Body of pancreas (tissue), 4 donors: ENCODE measurements at regions not wholly inside any gene's neighbourhood (a gene's known extent, or its start where the extent isn't known, plus 50 kb on each side); places are given as distances from the start of the nearest gene placed in this dataset.
"Not testable (repeated sequence)": the region's sequence is repeated elsewhere in the genome, so short reads cannot be mapped to it uniquely, and the experiment has no call there.

ENCODE experiments used
- ATAC-seq: fragments of 150-250 bp; one replicate; pipeline ENCODE4 v1.9.1; 2016
- DNase-seq, 4 donors: peaks; one replicate each; pipeline ENCODE4 v3.0.0-alpha.2; 2019
- H3K27ac ChIP-seq, 4 donors: fragments of 200-600 bp; sonication (generic); 1 replicate in 3 of 4; 2 replicates in 1 of 4; pipeline versions ENCODE4 v1.5.1 to v1.6.1; 2016 to 2019; ENCODE audit warnings: mild to moderate bottlenecking in 1 of 4, mixed read lengths in 1 of 4, moderate library complexity in 1 of 4
- H3K27me3 ChIP-seq, 2 donors: fragments of 200-600 bp; sonication (generic); one replicate each; pipeline ENCODE4 v1.6.0; 2016; ENCODE audit warnings: mild to moderate bottlenecking in 1 of 2
- H3K36me3 ChIP-seq, 2 donors: fragments of 200-600 bp; sonication (generic); replicated peaks in 1 of 2; 2 replicates each; pipeline ENCODE4 v1.5.1; 2016; ENCODE audit warnings: low read depth in 2 of 2; ENCODE audit not compliant: insufficient read depth in 1 of 2
- H3K4me1 ChIP-seq: fragments of 200-600 bp; sonication (generic); one replicate; pipeline ENCODE4 v1.6.0; 2016
- H3K4me3 ChIP-seq, 2 donors: fragments of 200-600 bp; sonication (generic); 1 replicate in 1 of 2; 2 replicates in 1 of 2; pipeline ENCODE4 v1.5.1; 2016 to 2019
- H3K9me3 ChIP-seq, 3 donors: fragments of 200-600 bp; sonication (generic); 1 replicate in 2 of 3; 2 replicates in 1 of 3; pipeline ENCODE4 v1.5.1; 2016
- WGBS, 2 donors: methylation state at CpG; one replicate each; pipeline ENCODE4 v1.1.5; 2017; 5-methylcytosine and 5-hydroxymethylcytosine counted together
- intact Hi-C: fragments of 100-400 bp; cut with DNase I; formaldehyde crosslinking; loops from one replicate; pipeline ENCODE4 v1.15.1; 2023

DNA sequence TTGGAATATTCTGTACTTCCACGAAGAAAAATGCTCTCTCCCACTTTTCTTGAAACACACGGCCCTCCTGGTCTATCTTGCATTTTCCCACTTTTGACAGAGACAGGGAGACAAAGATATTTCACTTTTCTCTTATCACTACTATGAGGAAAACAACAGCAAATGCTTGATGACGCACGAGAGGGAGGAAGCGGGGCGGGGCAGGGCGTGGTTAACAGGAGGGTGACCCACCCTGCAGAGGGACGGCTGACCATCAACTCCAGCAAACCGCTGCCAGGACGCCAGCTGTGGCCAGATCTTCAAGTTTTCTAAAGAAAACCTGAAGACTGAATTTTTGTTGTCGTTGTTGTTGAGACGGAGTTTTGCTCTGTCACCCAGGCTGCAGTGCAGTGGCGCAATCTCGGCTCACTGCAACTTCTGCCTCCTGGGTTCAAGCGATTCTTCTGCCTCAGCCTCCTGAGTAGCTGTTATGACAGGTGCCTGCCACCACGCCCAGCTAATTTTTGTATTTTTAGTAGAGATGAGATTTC is 63.8 kb downstream of the NSUN5 start:
- not testable (repeated sequence) for ATAC-seq

GRCh38 chr7:73234994-73235717 is 73.5 kb downstream of the NSUN5 start:
- H3K9me3 ChIP-seq, H3K27ac ChIP-seq, H3K4me1 ChIP-seq, H3K27me3 ChIP-seq, H3K36me3 ChIP-seq, intact Hi-C loops, H3K4me3 ChIP-seq: not testable (repeated sequence)
- ATAC-seq (peak; percentile 97), DNase-seq (peak; percentile 95 to 98 (median 96))
- WGBS, 2 donors, result no CpG with 5 or more reads among the region's 72 CpGs

More for the DNA sequence above, 63.8 kb downstream of the NSUN5 start:
- H3K36me3 ChIP-seq, H3K4me1 ChIP-seq, H3K9me3 ChIP-seq, intact Hi-C loops, H3K4me3 ChIP-seq, DNase-seq, H3K27ac ChIP-seq, H3K27me3 ChIP-seq: not testable (repeated sequence)
- WGBS, 2 donors, result 65 to 74% methylated on average over 2 to 15 of the region's 16 CpGs

DNA sequence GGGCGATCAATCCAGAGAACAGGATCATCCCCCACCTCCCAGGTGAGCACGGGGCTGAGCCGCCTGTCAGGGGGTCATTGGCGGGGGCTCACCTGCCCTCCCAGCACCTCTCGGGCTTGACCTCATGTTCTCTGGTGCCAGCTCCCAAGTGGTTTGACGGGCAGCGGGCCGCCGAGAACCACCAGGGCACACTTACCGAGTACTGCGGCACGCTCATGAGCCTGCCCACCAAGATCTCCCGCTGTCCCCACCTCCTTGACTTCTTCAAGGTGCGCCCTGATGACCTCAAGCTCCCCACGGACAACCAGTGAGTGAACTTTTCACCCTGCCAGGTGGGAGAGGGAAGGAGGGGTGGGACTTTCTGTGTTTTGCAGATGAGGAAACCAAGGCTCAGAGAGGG is 82.9 kb downstream of the NSUN5 start:
- H3K36me3 ChIP-seq, H3K4me1 ChIP-seq, H3K27ac ChIP-seq, ATAC-seq, H3K9me3 ChIP-seq, H3K27me3 ChIP-seq, intact Hi-C loops, H3K4me3 ChIP-seq, DNase-seq: not testable (repeated sequence)
- WGBS, 2 donors, result 75% methylated on average over 13 of the region's 15 CpGs; no CpG with 5 or more reads in 1 of the 2 donors

- H3K4me1 ChIP-seq, H3K27ac ChIP-seq, H3K27me3 ChIP-seq, DNase-seq, H3K4me3 ChIP-seq, H3K9me3 ChIP-seq, ATAC-seq, intact Hi-C loops, H3K36me3 ChIP-seq: not testable (repeated sequence)
- no CpG with 5 or more reads among the region's 6 CpGs for WGBS, 2 donors
Measured at GRCh38 chr7:73221724-73222123, 86.9 kb downstream of the NSUN5 start.

- H3K27me3 ChIP-seq, DNase-seq, H3K36me3 ChIP-seq, H3K4me1 ChIP-seq, intact Hi-C loops, ATAC-seq, H3K9me3 ChIP-seq, H3K4me3 ChIP-seq, H3K27ac ChIP-seq: not testable (repeated sequence)
- WGBS, 2 donors, result no CpG with 5 or more reads among the region's 6 CpGs
Measured at GRCh38 chr7:73220766-73221370, 87.8 kb downstream of the NSUN5 start.

- H3K4me1 ChIP-seq, H3K4me3 ChIP-seq, DNase-seq, H3K27ac ChIP-seq, ATAC-seq, H3K9me3 ChIP-seq, H3K36me3 ChIP-seq, H3K27me3 ChIP-seq, intact Hi-C loops: not testable (repeated sequence)
- no CpG with 5 or more reads among the region's 15 CpGs for WGBS, 2 donors
Measured at GRCh38 chr7:73220357-73220756, 88.3 kb downstream of the NSUN5 start.

DNA sequence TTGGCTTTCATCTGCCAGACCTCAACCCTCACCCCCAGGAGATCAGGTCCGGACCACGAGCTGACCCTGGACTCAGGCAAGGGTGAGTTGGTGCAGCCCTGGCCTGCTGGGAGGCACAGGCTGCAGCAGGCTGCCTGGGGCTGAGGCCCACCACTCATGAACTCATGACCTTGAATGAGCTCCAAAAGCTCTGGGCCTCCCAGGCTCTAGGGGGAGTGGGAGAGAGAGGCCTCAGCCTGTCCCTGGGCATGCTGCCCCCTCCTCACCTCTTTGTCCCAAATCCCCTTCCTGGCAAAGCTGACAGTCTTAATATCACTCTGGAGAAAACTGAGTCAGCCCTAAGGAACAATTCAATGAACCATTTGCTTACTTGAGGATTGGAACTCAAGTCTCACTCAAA is 89.8 kb downstream of the NSUN5 start:
- H3K27me3 ChIP-seq, H3K4me3 ChIP-seq, H3K27ac ChIP-seq, ATAC-seq, DNase-seq, intact Hi-C loops, H3K4me1 ChIP-seq, H3K36me3 ChIP-seq, H3K9me3 ChIP-seq: not testable (repeated sequence)
- WGBS, 2 donors, result no CpG with 5 or more reads among the region's 2 CpGs

DNA sequence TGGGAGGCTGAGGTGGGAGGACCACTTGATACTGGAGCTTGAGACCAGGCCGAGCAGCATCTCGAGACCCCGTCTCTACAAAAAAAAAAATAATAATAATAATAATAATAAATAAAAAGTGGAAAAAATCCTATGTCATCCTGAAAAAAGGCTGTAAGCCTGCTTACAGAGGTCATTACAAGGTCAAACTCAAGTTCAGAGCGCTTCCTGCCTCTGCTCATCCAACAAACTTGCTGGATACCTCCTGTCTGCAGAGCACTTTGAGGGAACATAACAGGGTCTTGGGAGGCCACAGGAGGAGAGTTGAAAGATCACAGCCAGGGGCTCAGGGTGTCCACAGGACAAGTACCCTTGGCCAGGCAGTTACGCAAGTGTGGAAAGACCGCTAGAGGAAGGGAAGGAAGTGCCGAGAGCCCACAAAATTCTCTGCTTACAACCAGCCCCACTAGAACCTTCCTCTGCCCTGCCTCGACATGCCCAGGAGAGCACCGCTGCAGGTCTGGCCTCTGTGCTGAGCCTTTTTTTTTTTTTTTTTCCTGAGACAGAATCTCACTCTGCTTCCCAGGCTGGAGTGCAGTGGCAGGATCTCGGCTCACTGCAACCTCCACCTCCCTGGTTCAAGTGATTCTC is 92.5 kb downstream of the NSUN5 start:
- 90 to 93% methylated on average over 1 to 6 of the region's 10 CpGs for WGBS, 2 donors
- H3K4me3 ChIP-seq, DNase-seq, intact Hi-C loops, H3K4me1 ChIP-seq, H3K27ac ChIP-seq, H3K9me3 ChIP-seq, ATAC-seq, H3K27me3 ChIP-seq, H3K36me3 ChIP-seq: not testable (repeated sequence)

DNA sequence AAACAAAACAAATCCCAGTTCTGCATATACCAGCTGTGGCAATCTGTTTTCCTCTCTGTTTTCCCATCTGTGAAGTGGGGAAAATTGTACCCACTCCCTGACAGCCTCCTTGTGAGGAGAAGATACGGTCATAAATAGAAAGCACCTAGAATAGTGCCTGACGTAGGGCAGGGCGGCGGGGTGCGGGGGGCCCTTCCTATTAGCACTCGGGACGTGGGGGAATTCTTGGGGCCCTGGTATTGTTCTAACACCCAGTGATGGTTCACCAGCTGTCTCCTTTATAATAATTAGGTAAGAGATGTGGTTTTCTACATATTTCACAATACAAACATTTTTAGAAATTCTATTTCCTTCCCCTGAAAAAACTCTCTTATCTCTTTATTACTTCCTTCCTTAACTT is 93.4 kb downstream of the NSUN5 start:
- H3K9me3 ChIP-seq, H3K27ac ChIP-seq, H3K27me3 ChIP-seq, H3K4me3 ChIP-seq, intact Hi-C loops, DNase-seq, H3K4me1 ChIP-seq, H3K36me3 ChIP-seq, ATAC-seq: not testable (repeated sequence)
- no CpG with 5 or more reads among the region's 7 CpGs for WGBS, 2 donors

DNA sequence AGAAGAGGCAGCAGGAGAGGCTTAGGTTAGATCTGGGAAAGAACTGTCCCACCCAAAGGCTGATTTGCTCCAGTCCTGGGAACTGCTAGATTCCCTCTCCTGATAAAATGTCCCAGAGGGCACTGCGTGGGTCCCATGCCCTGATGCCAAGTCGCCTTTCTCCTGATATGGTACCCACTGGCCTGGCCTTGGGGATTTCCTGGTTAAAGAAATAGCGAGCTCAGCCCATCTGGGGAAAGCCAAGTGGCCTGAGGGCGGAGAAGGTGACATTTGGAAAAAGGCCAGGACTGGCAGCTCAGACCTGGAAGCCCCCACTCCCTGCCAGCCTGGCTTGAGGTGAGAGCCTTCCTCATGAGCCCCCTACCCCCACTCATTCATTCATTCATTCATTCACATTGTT is 94.2 kb downstream of the NSUN5 start:
- H3K9me3 ChIP-seq, intact Hi-C loops, H3K36me3 ChIP-seq, H3K4me3 ChIP-seq, H3K27ac ChIP-seq, H3K4me1 ChIP-seq, H3K27me3 ChIP-seq: not testable (repeated sequence)
- DNase-seq (peak; percentile 6 to 25 (median 10)), ATAC-seq (peak; percentile 47)
- 47% methylated on average over 4 of the region's 4 CpGs; no CpG with 5 or more reads in 1 of the 2 donors for WGBS, 2 donors

GRCh38 chr7:73213076-73213475 is 95.5 kb downstream of the NSUN5 start:
- H3K9me3 ChIP-seq, H3K4me1 ChIP-seq, H3K27me3 ChIP-seq, H3K36me3 ChIP-seq, H3K27ac ChIP-seq, intact Hi-C loops, DNase-seq, H3K4me3 ChIP-seq, ATAC-seq: not testable (repeated sequence)
- 45 to 60% methylated on average over 3 of the region's 7 CpGs for WGBS, 2 donors

GRCh38 chr7:73205594-73205993 is 103.0 kb downstream of the NSUN5 start:
- ATAC-seq, H3K4me1 ChIP-seq, H3K27ac ChIP-seq, H3K9me3 ChIP-seq, H3K27me3 ChIP-seq, DNase-seq, intact Hi-C loops, H3K4me3 ChIP-seq, H3K36me3 ChIP-seq: not testable (repeated sequence)
- 40 to 88% methylated on average over 1 of the region's 3 CpGs for WGBS, 2 donors
